IPS DF 19.7 (cell line): ENCODE measurements at regions not wholly inside any gene's neighbourhood (a gene's known extent, or its start where the extent isn't known, plus 50 kb on each side); places are given as distances from the start of the nearest gene placed in this dataset.

Source experiments
- DNase-seq: peaks from one replicate; pipeline ENCODE4 v3.0.0-alpha.2; 2013; ENCODE audit warnings: low read depth, low spot score

- no peak for DNase-seq
Observed at GRCh38 chr2:64283641-64284361, 139.6 kb upstream of the PELI1 start.

- DNase-seq: no peak
Observed at GRCh38 chr2:64284751-64285150, 140.5 kb upstream of the PELI1 start.

- DNase-seq: no peak
Observed at GRCh38 chr2:64287202-64287740, 143.1 kb upstream of the PELI1 start.

- no peak for DNase-seq
Observed at GRCh38 chr2:64288321-64289193, 144.3 kb upstream of the PELI1 start.

GRCh38 chr2:64289251-64289650 is 145.0 kb upstream of the PELI1 start:
- no peak for DNase-seq

- DNase-seq: no peak
Observed at GRCh38 chr2:64289737-64290136, 145.5 kb upstream of the PELI1 start.

GRCh38 chr2:64291181-64291580 is 147.0 kb upstream of the PELI1 start:
- DNase-seq: no peak

GRCh38 chr2:64295326-64296139 is 151.3 kb upstream of the PELI1 start:
- no peak for DNase-seq

- no peak for DNase-seq
Observed at GRCh38 chr2:64296140-64296480, 151.9 kb upstream of the PELI1 start.

- DNase-seq: no peak
Observed at GRCh38 chr2:64296695-64297346, 152.6 kb upstream of the PELI1 start.

GRCh38 chr2:64298161-64298560 is 153.9 kb upstream of the PELI1 start:
- DNase-seq: no peak

- DNase-seq: no peak
Observed at GRCh38 chr2:64300066-64300465, 153.9 kb upstream of the LGALSL start.

- DNase-seq: no peak
Observed at GRCh38 chr2:64303250-64303649, 150.7 kb upstream of the LGALSL start.

GRCh38 chr2:64307421-64307820 is 146.5 kb upstream of the LGALSL start:
- DNase-seq: no peak

- DNase-seq: no peak
Observed at GRCh38 chr2:64311191-64311910, 142.6 kb upstream of the LGALSL start.

- DNase-seq: no peak
Observed at GRCh38 chr2:64311948-64312621, 141.9 kb upstream of the LGALSL start.

- DNase-seq: no peak
Observed at GRCh38 chr2:64312622-64313397, 141.2 kb upstream of the LGALSL start.

GRCh38 chr2:64313398-64313723 is 140.6 kb upstream of the LGALSL start:
- no peak for DNase-seq

GRCh38 chr2:64315291-64315960 is 138.5 kb upstream of the LGALSL start:
- DNase-seq: no peak
